22Rv1 (cell line): ENCODE measurements at regions not wholly inside any gene's neighbourhood (a gene's known extent, or its start where the extent isn't known, plus 50 kb on each side); places are given as distances from the start of the nearest gene placed in this dataset.

Experiments
- ZFX ChIP-seq: fragments of 450-650 bp; IDR thresholded peaks from 2 replicates; pipeline ENCODE4 v1.6.1; 2017; ENCODE audit warnings: antibody characterized with exemption, borderline replicate concordance
- TF ChIP-seq, protein P1 (sequence below): fragments of 450-650 bp; IDR thresholded peaks from 2 replicates; pipeline ENCODE4 v1.5.1; 2017; ENCODE audit warnings: mild to moderate bottlenecking

DNA sequence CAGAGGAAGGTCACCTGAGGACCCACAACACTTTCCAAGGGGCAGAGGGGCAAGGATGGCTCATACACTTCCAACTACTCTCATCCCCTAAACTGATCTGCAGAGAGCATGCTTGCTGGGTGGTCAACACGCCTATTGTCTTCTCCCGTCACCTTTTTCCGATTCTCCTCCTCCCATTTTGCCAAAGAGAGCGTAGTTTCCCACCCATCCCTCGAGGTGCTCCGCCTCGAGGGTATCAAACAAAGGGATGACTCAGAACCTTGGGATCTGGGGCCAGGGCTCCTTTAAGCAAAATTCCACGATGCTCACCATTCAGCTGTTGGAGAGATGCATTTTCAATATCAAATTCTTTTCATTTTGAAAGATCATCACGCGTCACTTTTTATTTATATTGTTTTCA, 507.5 kb upstream of the SULF2 start:
- TF ChIP-seq, protein P1, sequence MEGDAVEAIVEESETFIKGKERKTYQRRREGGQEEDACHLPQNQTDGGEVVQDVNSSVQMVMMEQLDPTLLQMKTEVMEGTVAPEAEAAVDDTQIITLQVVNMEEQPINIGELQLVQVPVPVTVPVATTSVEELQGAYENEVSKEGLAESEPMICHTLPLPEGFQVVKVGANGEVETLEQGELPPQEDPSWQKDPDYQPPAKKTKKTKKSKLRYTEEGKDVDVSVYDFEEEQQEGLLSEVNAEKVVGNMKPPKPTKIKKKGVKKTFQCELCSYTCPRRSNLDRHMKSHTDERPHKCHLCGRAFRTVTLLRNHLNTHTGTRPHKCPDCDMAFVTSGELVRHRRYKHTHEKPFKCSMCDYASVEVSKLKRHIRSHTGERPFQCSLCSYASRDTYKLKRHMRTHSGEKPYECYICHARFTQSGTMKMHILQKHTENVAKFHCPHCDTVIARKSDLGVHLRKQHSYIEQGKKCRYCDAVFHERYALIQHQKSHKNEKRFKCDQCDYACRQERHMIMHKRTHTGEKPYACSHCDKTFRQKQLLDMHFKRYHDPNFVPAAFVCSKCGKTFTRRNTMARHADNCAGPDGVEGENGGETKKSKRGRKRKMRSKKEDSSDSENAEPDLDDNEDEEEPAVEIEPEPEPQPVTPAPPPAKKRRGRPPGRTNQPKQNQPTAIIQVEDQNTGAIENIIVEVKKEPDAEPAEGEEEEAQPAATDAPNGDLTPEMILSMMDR, result no peak
- no peak for TF ChIP-seq ZFX
